Effector memory CD8-positive, alpha-beta T cell (primary cell): ENCODE measurements at regions not wholly inside any gene's neighbourhood (a gene's known extent, or its start where the extent isn't known, plus 50 kb on each side); places are given as distances from the start of the nearest gene placed in this dataset.

Source experiments
- ATAC-seq: fragments of 150-1000 bp; cut with Tn5 transposase; replicated peaks from 2 replicates; pipeline ENCODE4 v1.10.0; 2021; ENCODE audit warnings: mild to moderate bottlenecking, moderate library complexity
- DNase-seq, 3 experiments: peaks; one replicate each; pipeline ENCODE4 v3.0.0; 2021
- H3K27ac Mint-ChIP-seq, 2 donors: one replicate each; pipeline ENCODE4 v1.8.0; 2022; ENCODE audit warnings: mild to moderate bottlenecking in 2 of 2, mixed read lengths in 2 of 2, moderate library complexity in 2 of 2
- H3K27me3 Mint-ChIP-seq, 2 donors: one replicate each; pipeline ENCODE4 v1.8.0; 2022; ENCODE audit warnings: mixed read lengths in 2 of 2
- H3K36me3 Mint-ChIP-seq: one replicate; pipeline ENCODE4 v1.8.0; 2022; ENCODE audit warnings: mild to moderate bottlenecking, moderate library complexity, mixed read lengths; ENCODE audit not compliant: insufficient read depth
- H3K4me1 Mint-ChIP-seq, 2 donors: one replicate each; pipeline ENCODE4 v1.8.0; 2022; ENCODE audit warnings: low read depth in 2 of 2, mixed read lengths in 2 of 2
- H3K4me3 Mint-ChIP-seq, 2 donors: one replicate each; pipeline ENCODE4 v1.8.0; 2022; ENCODE audit warnings: mild to moderate bottlenecking in 2 of 2, mixed read lengths in 2 of 2, moderate library complexity in 2 of 2
- H3K9me3 Mint-ChIP-seq, 2 donors: one replicate each; pipeline ENCODE4 v1.8.0; 2022; ENCODE audit warnings: mixed read lengths in 2 of 2

DNA sequence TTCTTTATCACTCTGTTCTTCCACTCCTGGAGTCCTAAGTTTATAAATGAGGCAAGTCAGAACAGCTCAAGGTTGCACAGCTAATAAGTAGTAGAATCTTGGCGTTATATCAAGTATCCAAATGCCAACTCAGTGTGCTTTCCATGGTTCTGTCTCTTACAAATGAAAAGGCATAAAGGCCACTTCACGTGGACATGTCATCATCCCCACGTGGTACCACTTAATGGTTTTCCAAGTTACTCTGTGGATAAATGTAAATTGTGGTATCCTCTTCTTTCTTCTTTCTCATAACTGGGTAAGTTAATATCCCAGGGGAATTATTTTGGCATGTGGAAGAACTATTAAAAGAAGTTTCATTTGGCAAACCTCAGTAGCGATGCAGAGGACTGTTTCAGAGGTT lies 131.5 kb upstream of the L3MBTL4 start:
- DNase-seq = no peak
- no peak for ATAC-seq
- Mint-ChIP-seq H3K4me3 (no peak overlapping the region), H3K27me3 (no peaks in the 10 kb centered on the region), H3K27ac (no peak overlapping the region), H3K36me3 (no peaks in the 10 kb centered on the region), H3K9me3 (peaks cover 0 to 6% of the 10 kb centered on the region in 2 donors), H3K4me1 (no peaks in the 10 kb centered on the region)

DNA sequence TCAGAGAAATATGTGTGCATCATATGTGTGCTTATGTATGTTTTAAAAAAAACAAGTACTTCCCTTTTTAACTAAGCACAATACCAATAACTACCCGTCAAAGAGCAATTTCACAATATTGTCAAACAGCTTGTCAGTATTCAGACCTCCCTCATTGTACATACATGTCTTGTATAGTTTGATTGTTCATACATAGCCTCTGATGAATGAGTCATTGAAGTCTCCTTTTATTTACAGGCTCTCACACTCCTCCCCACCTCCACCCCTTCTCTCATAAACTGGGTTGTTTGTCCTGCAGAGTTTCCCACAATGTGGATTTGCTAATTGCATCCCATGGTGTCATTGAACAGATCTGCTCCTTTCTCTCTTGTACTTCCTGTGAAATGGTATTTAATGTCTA lies 132.8 kb upstream of the L3MBTL4 start:
- no peak overlapping the region for H3K4me3 Mint-ChIP-seq
- peaks cover 0 to 6% of the 10 kb centered on the region in 2 donors for H3K9me3 Mint-ChIP-seq
- no peaks in the 10 kb centered on the region for H3K27me3 Mint-ChIP-seq
- DNase-seq = no peak
- no peaks in the 10 kb centered on the region for H3K4me1 Mint-ChIP-seq
- no peaks in the 10 kb centered on the region for H3K36me3 Mint-ChIP-seq
- no peak for ATAC-seq
- H3K27ac Mint-ChIP-seq = no peak overlapping the region

DNA sequence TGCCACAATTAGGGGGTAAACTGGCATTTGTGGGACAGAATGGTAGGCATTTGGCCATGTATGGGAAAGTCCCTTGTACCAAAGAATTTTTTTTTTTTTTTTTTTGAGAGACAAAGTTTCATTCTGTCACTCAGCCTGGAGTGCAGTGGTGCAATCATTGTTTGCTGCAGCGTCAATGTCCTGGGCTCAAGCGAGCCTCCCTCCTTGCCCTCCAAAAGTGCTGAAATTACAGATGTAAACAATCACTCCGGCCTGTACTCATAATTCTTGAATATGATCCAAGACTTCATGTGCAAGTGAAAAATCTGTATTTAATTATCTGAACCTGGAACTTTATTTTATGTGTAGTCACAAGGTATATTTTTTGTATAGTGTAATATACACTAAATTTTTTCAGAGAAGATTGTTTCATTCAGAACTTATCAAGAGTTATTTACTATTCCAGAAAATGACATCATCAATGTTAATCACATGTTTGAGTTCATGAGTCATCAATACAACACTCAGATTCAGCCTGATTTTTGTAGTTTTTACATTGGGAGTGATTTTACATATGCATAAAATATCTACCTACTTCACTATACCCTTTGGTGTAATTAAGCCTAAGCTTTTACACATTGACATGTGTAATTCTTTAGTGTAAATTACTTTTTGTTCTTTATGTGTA lies 138.7 kb upstream of the L3MBTL4 start:
- Mint-ChIP-seq H3K27me3 (no peaks in the 10 kb centered on the region), H3K4me3 (no peak overlapping the region), H3K9me3 (peaks cover 0 to 4% of the 10 kb centered on the region in 2 donors), H3K27ac (no peak overlapping the region), H3K4me1 (no peaks in the 10 kb centered on the region), H3K36me3 (no peaks in the 10 kb centered on the region)
- DNase-seq (no peak), ATAC-seq (no peak)

DNA sequence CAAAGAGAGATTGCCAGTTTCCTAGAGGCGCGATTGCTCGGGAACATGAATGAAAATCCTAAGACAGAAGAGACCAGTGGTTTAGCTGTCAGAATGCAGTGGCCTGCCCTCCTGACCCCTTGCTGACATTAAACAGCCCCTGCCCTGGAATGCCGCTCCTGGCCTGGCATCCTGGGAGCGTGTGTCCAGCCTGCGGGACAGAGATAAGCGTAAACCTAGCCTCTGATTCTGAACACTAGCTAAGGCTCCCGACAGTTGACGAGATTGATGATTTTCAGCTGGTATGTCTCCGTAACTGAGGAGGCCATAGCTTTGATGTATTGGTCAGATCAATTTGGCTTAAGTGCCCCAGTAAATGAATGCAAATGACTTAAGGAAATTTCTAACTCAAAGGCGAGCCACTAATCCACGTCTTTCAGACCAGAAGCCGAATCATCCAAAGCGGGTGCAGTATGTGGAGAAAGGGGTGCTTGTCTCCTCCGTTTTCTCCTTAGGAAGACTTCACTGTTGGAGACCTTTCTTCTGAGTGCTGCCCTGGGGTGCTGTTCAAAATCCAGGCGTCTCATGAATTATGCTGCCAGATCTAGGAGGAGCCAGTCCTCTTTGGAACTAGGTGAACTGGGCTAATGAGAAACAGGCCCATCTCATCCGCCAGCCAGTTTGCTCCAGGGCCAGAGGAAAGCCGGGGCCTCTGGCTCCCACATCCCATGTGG lies 142.5 kb upstream of the L3MBTL4 start:
- no peak for ATAC-seq
- Mint-ChIP-seq H3K4me1 (no peaks in the 10 kb centered on the region), H3K9me3 (peaks cover 0 to 2% of the 10 kb centered on the region in 2 donors)

DNA sequence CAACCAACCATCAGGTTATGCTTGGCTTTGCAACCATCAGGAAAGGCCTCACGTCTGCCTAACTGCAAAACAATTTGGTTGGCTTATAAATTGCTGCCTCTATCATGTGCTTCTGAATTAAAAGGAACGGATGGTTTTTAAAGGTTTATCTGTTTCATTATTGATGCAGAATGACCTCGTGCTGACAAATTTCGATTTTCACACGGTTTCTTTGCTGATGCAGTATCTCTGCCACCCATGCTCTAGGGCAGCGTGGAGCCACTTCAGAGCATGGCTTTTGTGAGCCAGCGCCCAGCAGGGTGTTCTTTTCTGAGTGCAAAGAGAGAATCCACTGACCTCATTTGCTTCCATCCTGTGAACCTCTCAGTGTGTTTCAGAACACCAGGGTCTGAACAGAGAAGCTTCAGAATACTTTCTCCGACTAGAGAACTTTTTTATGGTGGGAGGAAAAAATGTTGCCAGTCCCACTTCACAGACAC lies 143.1 kb upstream of the L3MBTL4 start:
- Mint-ChIP-seq H3K27me3 (no peaks in the 10 kb centered on the region), H3K9me3 (peaks cover 0 to 2% of the 10 kb centered on the region in 2 donors), H3K4me1 (no peaks in the 10 kb centered on the region)

More for the DNA sequence above, 142.5 kb upstream of the L3MBTL4 start:
- Mint-ChIP-seq H3K27ac (no peak overlapping the region), H3K36me3 (no peaks in the 10 kb centered on the region), H3K4me3 (no peak overlapping the region), H3K27me3 (no peaks in the 10 kb centered on the region)
- no peak for DNase-seq

DNA sequence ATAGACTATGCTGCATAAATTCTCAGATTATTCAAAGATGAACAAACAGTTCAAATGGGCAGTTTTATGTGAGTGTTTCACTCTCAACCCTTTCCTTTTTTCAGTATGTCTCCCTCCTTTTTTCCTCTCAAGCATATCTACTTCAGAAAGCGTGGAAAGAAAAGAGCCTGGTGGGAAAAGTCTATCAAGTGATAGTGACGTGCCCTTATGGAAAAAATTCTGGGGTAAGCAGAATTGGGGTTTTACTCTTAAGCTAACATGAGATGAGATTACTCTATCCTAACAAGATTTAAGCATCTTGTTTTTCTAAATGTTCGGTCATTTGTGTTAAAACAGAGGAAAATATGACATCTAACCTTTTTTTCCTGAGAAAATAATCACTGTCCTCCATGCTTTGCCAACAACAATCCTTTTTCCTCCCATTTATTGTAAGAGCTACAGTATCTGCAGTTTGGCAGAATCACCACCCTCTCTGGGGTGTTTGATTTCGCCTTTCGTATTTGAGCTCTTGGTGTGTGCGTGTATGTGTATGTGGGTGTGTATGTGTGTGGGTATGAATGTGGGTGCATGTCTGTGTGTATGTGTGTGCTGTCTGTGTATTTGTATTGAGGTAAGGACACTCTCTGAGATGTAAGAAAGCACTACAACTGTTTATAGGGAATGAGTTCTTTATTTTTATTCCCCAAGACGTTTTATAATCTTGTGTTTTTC lies 143.9 kb upstream of the L3MBTL4 start:
- H3K4me3 Mint-ChIP-seq = no peak overlapping the region
- no peaks in the 10 kb centered on the region for H3K36me3 Mint-ChIP-seq
- H3K27ac Mint-ChIP-seq = no peak overlapping the region
- DNase-seq (no peak), ATAC-seq (no peak)
- peaks cover 0 to 2% of the 10 kb centered on the region in 2 donors for H3K9me3 Mint-ChIP-seq
- no peaks in the 10 kb centered on the region for H3K27me3 Mint-ChIP-seq
- H3K4me1 Mint-ChIP-seq = no peaks in the 10 kb centered on the region

More for the DNA sequence above, 143.1 kb upstream of the L3MBTL4 start:
- Mint-ChIP-seq H3K4me3 (no peak overlapping the region), H3K36me3 (no peaks in the 10 kb centered on the region), H3K27ac (no peak overlapping the region)
- ATAC-seq (no peak), DNase-seq (no peak)

DNA sequence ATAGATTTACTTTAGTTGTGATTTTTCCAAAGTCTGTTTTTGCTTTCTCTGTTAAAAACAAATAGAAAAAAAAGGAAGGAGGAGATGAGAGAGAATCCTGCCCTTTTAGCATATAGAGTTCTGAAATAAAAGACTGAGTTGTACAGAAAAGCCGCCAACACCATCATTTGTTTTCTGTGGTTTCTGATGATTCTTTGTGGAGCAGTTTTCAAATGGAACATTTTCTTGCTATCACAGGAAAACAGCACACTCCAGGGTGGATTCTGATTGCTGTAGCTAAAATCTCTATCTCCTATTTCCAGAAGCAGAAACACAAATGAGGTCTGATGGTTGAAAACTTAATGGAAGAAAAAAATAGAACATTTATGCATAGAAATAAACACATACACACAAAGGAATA lies 144.6 kb upstream of the L3MBTL4 start:
- no peaks in the 10 kb centered on the region for H3K36me3 Mint-ChIP-seq
- H3K4me1 Mint-ChIP-seq = no peaks in the 10 kb centered on the region
- no peak overlapping the region for H3K4me3 Mint-ChIP-seq
- no peak for DNase-seq
- H3K9me3 Mint-ChIP-seq = peaks cover 0 to 2% of the 10 kb centered on the region in 2 donors
- no peaks in the 10 kb centered on the region for H3K27me3 Mint-ChIP-seq
- ATAC-seq = no peak
- no peak overlapping the region for H3K27ac Mint-ChIP-seq

DNA sequence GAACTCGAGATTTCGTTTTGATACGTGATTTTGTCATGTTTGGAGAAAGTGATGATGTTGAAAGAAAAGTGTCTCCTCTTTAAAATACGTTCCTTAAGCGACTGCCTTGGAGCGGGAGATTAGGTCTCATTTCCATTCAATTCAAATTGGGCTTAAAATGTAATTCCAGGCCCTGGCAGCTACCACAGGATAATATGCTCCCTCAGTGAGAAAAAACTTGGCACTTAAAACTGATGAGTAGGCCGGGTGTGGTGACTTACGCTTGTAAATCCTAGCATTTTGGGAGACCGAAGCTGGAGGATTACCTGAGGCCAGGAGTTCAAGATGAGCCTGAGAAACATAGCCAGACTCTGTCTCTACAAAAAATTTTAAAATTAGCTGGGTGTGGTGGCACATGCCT lies 146.3 kb upstream of the L3MBTL4 start:
- Mint-ChIP-seq H3K4me3 (no peak overlapping the region), H3K4me1 (no peaks in the 10 kb centered on the region), H3K36me3 (no peaks in the 10 kb centered on the region), H3K27me3 (no peaks in the 10 kb centered on the region), H3K9me3 (peaks cover 0 to 2% of the 10 kb centered on the region in 2 donors), H3K27ac (no peak overlapping the region)
- no peak for DNase-seq
- ATAC-seq = no peak

DNA sequence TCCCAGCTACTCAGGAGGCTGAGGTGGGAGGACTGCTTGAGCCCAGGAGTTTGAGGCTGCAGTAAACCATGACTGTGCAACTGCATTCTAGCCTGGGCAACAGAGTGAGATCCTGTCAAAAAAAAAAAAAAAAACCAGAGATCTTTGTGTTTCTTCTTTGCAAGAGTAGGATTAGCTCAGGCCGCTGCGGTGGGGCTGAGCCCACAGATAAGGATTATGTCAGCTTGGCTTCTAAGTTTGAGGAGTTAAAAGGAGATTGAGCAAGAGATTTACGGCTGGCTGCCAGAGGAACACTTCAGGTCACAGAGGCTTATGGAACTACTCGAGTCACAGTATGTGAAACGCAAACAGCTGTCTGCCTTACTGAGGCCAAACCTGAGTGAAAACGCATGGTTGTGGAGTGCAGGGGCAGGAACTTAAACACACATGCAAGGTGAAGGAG lies 146.7 kb upstream of the L3MBTL4 start:
- H3K27ac Mint-ChIP-seq = no peak overlapping the region
- peaks cover 0 to 2% of the 10 kb centered on the region in 2 donors for H3K9me3 Mint-ChIP-seq
- H3K27me3 Mint-ChIP-seq = no peaks in the 10 kb centered on the region
- ATAC-seq (no peak), DNase-seq (no peak)
- H3K36me3 Mint-ChIP-seq = no peaks in the 10 kb centered on the region
- no peaks in the 10 kb centered on the region for H3K4me1 Mint-ChIP-seq
- no peak overlapping the region for H3K4me3 Mint-ChIP-seq

DNA sequence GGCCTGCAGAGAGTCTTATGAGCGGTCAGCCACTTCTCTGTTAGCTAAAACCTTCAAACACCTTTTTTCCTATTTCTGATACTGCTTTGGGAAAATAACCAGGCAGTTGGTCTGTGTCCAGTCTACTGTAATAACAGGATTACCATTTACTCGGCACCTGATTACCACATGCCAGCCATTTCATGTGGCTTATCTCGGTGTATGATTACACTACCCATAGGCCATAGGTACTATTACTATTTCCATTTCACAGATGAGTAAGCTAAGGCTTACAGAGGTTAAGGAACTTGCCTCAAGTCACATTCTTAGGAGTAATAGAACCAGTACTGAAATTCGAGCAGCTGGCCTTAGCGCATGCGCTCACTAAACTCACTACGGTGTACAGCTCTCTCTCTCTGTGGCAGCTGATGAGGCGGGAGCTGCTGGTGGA lies 147.2 kb upstream of the L3MBTL4 start:
- peaks cover 0 to 2% of the 10 kb centered on the region in 2 donors for H3K9me3 Mint-ChIP-seq
- H3K4me1 Mint-ChIP-seq = no peaks in the 10 kb centered on the region
- no peak for ATAC-seq
- no peaks in the 10 kb centered on the region for H3K36me3 Mint-ChIP-seq
- no peak overlapping the region for H3K27ac Mint-ChIP-seq
- no peak overlapping the region for H3K4me3 Mint-ChIP-seq
- DNase-seq = no peak
- no peaks in the 10 kb centered on the region for H3K27me3 Mint-ChIP-seq

DNA sequence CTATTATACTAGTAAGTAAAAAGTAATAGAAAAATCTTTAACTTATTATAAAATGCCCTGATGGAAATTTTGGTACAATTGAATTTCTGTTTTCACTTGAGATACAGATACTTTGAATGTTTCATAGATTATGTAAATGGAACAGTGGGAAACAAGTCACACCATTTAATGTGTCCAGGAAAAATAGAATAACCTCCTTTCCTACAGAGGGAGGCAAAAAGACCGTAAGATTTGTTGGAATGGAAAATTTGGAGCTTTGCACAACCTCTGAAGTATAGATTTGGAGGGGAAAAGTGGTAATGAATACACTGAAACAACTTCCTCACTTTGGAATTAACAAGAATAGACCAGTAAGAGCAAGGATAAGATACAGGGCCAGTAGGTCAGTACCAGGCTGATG lies 149.2 kb upstream of the L3MBTL4 start:
- Mint-ChIP-seq H3K9me3 (peaks cover 0 to 2% of the 10 kb centered on the region in 2 donors), H3K4me1 (no peaks in the 10 kb centered on the region), H3K36me3 (no peaks in the 10 kb centered on the region), H3K27me3 (no peaks in the 10 kb centered on the region), H3K27ac (no peak overlapping the region), H3K4me3 (no peak overlapping the region)
- ATAC-seq (no peak), DNase-seq (no peak)

DNA sequence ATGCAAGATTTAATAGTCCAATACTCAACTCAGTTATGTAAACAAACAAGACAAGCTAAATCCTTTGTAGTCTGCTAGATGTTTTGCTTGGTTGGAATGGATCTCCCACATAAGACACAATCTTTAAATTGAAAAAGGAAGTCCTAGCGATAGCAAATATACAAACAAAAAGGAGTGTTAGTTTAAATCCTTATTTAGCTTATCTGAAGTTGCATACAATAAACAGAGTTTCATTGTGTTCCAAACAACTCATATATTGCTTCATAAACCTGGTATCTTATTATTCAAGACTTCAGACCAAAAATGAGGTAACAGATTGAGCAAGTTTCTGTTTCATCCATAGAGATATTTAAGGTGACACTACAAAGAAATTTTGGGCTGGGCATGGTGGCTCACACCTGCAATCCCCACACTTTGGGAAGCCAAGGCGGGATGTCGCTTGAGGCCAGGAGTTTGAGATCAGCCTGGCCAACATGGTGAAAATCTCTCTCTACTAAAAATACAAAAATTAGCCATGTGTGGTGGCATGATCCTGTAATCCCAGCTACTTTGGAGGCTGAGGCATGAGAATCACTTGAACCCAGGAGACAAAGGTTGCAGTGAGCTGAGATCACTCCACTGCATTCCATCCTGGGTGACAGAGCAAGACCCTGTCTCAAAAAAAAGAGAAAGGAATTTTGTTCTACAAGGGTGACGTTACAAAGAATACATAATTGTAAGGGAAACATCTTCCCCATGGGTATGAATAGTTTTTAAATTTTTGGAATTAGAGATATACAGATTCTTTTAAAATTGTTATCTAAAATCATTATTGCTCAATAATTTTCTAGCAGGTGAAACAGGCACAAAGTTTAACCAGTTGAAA lies 150.5 kb upstream of the L3MBTL4 start:
- H3K4me3 Mint-ChIP-seq = no peak overlapping the region
- peaks cover 0 to 2% of the 10 kb centered on the region in 2 donors for H3K9me3 Mint-ChIP-seq
- H3K36me3 Mint-ChIP-seq = no peaks in the 10 kb centered on the region
- no peaks in the 10 kb centered on the region for H3K4me1 Mint-ChIP-seq
- no peak overlapping the region for H3K27ac Mint-ChIP-seq
- ATAC-seq (no peak), DNase-seq (no peak)
- H3K27me3 Mint-ChIP-seq = no peaks in the 10 kb centered on the region

DNA sequence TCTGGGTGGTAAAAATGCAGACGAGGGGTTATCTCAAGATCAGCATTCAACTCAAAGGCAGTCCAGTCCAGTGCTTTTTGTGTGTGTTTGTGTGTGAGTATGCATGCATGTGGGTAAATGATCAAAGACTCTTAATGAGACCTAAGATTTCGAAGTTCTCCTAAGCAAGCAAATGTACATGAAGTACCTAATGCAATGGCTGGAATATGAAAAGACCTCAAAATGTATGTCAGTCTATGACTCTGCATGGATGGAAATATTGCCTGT lies 151.0 kb upstream of the L3MBTL4 start:
- no peak for DNase-seq

More for the DNA sequence above, 151.0 kb upstream of the L3MBTL4 start:
- Mint-ChIP-seq H3K36me3 (no peaks in the 10 kb centered on the region), H3K27me3 (no peaks in the 10 kb centered on the region), H3K9me3 (peaks cover 0 to 2% of the 10 kb centered on the region in 2 donors), H3K4me3 (no peak overlapping the region), H3K27ac (no peak overlapping the region), H3K4me1 (no peaks in the 10 kb centered on the region)
- no peak for ATAC-seq
